Caki2 (cell line): ENCODE measurements at regions not wholly inside any gene's neighbourhood (a gene's known extent, or its start where the extent isn't known, plus 50 kb on each side); places are given as distances from the start of the nearest gene placed in this dataset.

Source experiments
- DNase-seq: peaks from one replicate; pipeline ENCODE4 v3.0.0-alpha.2; 2015; ENCODE audit warnings: low read depth
- in situ Hi-C: cut with HindIII; loops from 2 replicates; pipeline ENCODE4 v1.10.0; 2016; ENCODE audit warnings: low sequenced_read_pairs, low pct_unique_long_range_greater_than_20kb, mixed read lengths

- no peak for DNase-seq
- in situ Hi-C loops: no loop called here
Observed at GRCh38 chr7:21169667-21170580, 258.0 kb upstream of the SP4 start.

- DNase-seq: peak; percentile 21
- in situ Hi-C loops: no loop called here
Observed at GRCh38 chr7:21172800-21173199, 255.1 kb upstream of the SP4 start.

GRCh38 chr7:21173436-21173835, 254.4 kb upstream of the SP4 start:
- in situ Hi-C loops: no loop called here
- DNase-seq: no peak

GRCh38 chr7:21175714-21176113, 252.2 kb upstream of the SP4 start:
- no peak for DNase-seq
- in situ Hi-C loops: no loop called here

GRCh38 chr7:21184942-21185652, 242.8 kb upstream of the SP4 start:
- no peak for DNase-seq
- in situ Hi-C loops: no loop called here

- in situ Hi-C loops: no loop called here
- no peak for DNase-seq
Observed at GRCh38 chr7:21185653-21186265, 242.1 kb upstream of the SP4 start.

- DNase-seq: no peak
Observed at GRCh38 chr7:21191321-21192073, 236.4 kb upstream of the SP4 start.

GRCh38 chr7:21192657-21193056, 235.2 kb upstream of the SP4 start:
- DNase-seq: peak; percentile 59

More at GRCh38 chr7:21191321-21192073, 236.4 kb upstream of the SP4 start:
- in situ Hi-C loops: no loop called here

GRCh38 chr7:21193895-21194294, 234.0 kb upstream of the SP4 start:
- DNase-seq: no peak
- in situ Hi-C loops: no loop called here

More at GRCh38 chr7:21192657-21193056, 235.2 kb upstream of the SP4 start:
- in situ Hi-C loops: no loop called here

- in situ Hi-C loops: no loop called here
- no peak for DNase-seq
Observed at GRCh38 chr7:21194936-21195335, 232.9 kb upstream of the SP4 start.

GRCh38 chr7:21198921-21199320, 229.0 kb upstream of the SP4 start:
- DNase-seq: no peak
- in situ Hi-C loops: no loop called here

- DNase-seq: no peak
- in situ Hi-C loops: no loop called here
Observed at GRCh38 chr7:21200503-21200902, 227.4 kb upstream of the SP4 start.

GRCh38 chr7:21214657-21215056, 213.2 kb upstream of the SP4 start:
- in situ Hi-C loops: no loop called here

GRCh38 chr7:21215307-21215706, 212.6 kb upstream of the SP4 start:
- DNase-seq: no peak
- in situ Hi-C loops: no loop called here

More at GRCh38 chr7:21214657-21215056, 213.2 kb upstream of the SP4 start:
- DNase-seq: no peak

GRCh38 chr7:21217365-21217764, 210.5 kb upstream of the SP4 start:
- in situ Hi-C loops: no loop called here
- DNase-seq: no peak

- in situ Hi-C loops: no loop called here
- DNase-seq: no peak
Observed at GRCh38 chr7:21218155-21218554, 209.7 kb upstream of the SP4 start.

- in situ Hi-C loops: no loop called here
- DNase-seq: no peak
Observed at GRCh38 chr7:21221130-21221529, 206.8 kb upstream of the SP4 start.

- DNase-seq: no peak
- in situ Hi-C loops: no loop called here
Observed at GRCh38 chr7:21238400-21239116, 189.3 kb upstream of the SP4 start.
